ENCODE measurements at regions not wholly inside any gene's neighbourhood (a gene's known extent, or its start where the extent isn't known, plus 50 kb on each side); places are given as distances from the start of the nearest gene placed in this dataset.

DNA sequence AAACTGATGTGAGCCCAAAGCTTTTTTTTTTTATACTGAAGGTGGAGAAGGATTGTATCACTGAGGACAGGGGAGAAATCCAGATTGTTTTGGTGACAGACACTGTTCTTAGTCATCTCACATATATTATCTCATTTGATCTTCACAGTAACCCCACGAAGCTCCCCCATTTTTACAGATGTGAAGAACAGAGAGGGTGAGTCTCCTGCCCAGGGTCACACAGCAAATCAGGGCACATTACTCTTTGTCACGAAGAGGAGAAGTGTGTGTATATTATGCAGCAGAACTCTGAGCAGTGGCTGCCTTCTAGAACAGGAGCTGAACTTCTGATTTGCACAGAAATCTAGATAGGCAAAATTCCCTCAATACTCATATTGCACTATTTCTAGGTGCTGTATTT, 504.3 kb downstream of the XYLT1 start:
- Histone ChIP-seq H3K4me3 (no peak overlapping the region), H3K79me2 (ENCODE audit: insufficient read depth) (no peaks in the 10 kb centered on the region), H3K36me3 (ENCODE audit: low read depth) (no peaks in the 10 kb centered on the region), H4K20me1 (ENCODE audit: insufficient read depth) (no peaks in the 10 kb centered on the region), H3K27me3 (replicated peaks; ENCODE audit: insufficient read depth) (no peaks in the 10 kb centered on the region), H3K9me3 (ENCODE audit: low read depth) (no peaks in the 10 kb centered on the region), H3K4me1 (ENCODE audit: insufficient read depth) (no peaks in the 10 kb centered on the region), H3K9ac (no peak overlapping the region), H3K9me2 (ENCODE audit: insufficient read depth) (no peaks in the 10 kb centered on the region), H2AFZ (no peak overlapping the region), H3K27ac (no peak overlapping the region), H3F3A (ENCODE audit: insufficient read depth) (no peaks in the 10 kb centered on the region), H3K4me2 (ENCODE audit: unreplicated experiment) (no peak overlapping the region)
- 3 to 6% methylated on average over 2 of the region's 2 CpGs for WGBS, 2 experiments (ENCODE audit: low coverage in 1 of 2, low lambda C conversion rate in 2 of 2, missing lambda C conversion rate in 2 of 2)
- TF ChIP-seq EZH2phosphoT487 (IDR thresholded peaks at IDR 0.05; ENCODE audit: insufficient read depth, low read depth) = no peak
- no peak for TF ChIP-seq EZH2 (IDR thresholded peaks at IDR 0.05; ENCODE audit: insufficient read depth, poor library complexity, severe bottlenecking)
- DNase-seq = no peak
- in situ Hi-C loops (cut with MboI) = no loop called here

DNA sequence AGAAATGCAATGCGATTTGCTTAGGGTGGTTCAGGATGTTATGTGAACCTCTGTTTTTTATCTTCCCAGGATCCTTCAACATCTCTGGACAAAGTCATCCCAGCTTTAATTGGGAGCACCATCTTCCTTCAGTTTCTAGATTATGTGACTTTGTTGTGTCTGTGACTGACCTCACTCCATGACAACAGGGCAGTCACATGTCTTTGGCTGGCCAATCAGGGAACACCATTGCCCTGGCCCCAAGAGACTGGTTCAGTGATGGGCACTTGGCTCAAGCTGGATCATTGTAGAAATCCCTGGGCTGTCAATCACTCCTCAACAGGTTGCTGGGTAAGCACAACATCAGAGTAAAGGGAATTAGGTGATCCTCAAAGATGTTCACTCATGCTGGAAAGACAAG, 499.7 kb downstream of the XYLT1 start:
- Histone ChIP-seq H3K9me2 (ENCODE audit: insufficient read depth) (no peaks in the 10 kb centered on the region), H4K20me1 (ENCODE audit: insufficient read depth) (no peaks in the 10 kb centered on the region), H3K4me3 (no peak overlapping the region), H3K4me2 (ENCODE audit: unreplicated experiment) (no peak overlapping the region), H3K27ac (no peak overlapping the region), H3K9ac (no peak overlapping the region), H3K79me2 (ENCODE audit: insufficient read depth) (no peaks in the 10 kb centered on the region), H2AFZ (no peak overlapping the region), H3K4me1 (ENCODE audit: insufficient read depth) (no peaks in the 10 kb centered on the region), H3K36me3 (ENCODE audit: low read depth) (no peaks in the 10 kb centered on the region), H3K9me3 (ENCODE audit: low read depth) (no peaks in the 10 kb centered on the region), H3K27me3 (replicated peaks; ENCODE audit: insufficient read depth) (no peaks in the 10 kb centered on the region), H3F3A (ENCODE audit: insufficient read depth) (no peaks in the 10 kb centered on the region)
- no peak for DNase-seq
- WGBS, 2 experiments (ENCODE audit: low coverage in 1 of 2, low lambda C conversion rate in 2 of 2, missing lambda C conversion rate in 2 of 2) = 67 to 79% methylated on average over 1 of the region's 1 CpG
- in situ Hi-C loops (cut with MboI) = no loop called here
- TF ChIP-seq EZH2 (IDR thresholded peaks at IDR 0.05; ENCODE audit: insufficient read depth, poor library complexity, severe bottlenecking) (no peak), EZH2phosphoT487 (IDR thresholded peaks at IDR 0.05; ENCODE audit: insufficient read depth, low read depth) (no peak)

DNA sequence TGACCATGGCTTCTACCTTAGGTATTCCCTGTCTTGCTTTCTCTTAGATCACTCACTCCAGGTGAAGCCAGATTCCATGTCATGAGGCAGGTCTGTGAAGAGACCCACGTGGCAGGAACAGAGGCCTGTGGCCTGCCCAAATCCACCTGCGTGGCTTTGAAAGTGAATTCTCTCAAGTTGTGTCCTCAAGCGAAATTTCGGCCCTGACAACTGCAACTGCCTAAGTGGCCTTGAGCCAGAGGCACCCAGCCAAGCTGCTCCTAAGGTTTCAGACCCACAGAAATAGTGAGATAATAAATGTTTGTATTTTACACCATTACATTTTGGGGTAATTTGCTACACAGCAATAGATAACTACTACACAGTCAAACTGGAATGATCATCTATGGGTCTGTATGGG, 497.9 kb downstream of the XYLT1 start:
- no peak overlapping the region for H3K4me3 ChIP-seq
- H3K9ac ChIP-seq = no peak overlapping the region
- H3K9me2 ChIP-seq (ENCODE audit: insufficient read depth) = no peaks in the 10 kb centered on the region
- no peak for DNase-seq
- H3K79me2 ChIP-seq (ENCODE audit: insufficient read depth) = no peaks in the 10 kb centered on the region
- TF ChIP-seq EZH2 (IDR thresholded peaks at IDR 0.05; ENCODE audit: insufficient read depth, poor library complexity, severe bottlenecking) (no peak), EZH2phosphoT487 (IDR thresholded peaks at IDR 0.05; ENCODE audit: insufficient read depth, low read depth) (no peak)
- no peaks in the 10 kb centered on the region for H3K36me3 ChIP-seq (ENCODE audit: low read depth)
- H3K27ac ChIP-seq = no peak overlapping the region
- no peaks in the 10 kb centered on the region for H3F3A ChIP-seq (ENCODE audit: insufficient read depth)
- 32 to 36% methylated on average over 4 of the region's 4 CpGs for WGBS, 2 experiments (ENCODE audit: low coverage in 1 of 2, low lambda C conversion rate in 2 of 2, missing lambda C conversion rate in 2 of 2)
- in situ Hi-C loops (cut with MboI) = no loop called here
- H4K20me1 ChIP-seq (ENCODE audit: insufficient read depth) = no peaks in the 10 kb centered on the region
- H3K4me2 ChIP-seq (ENCODE audit: unreplicated experiment) = no peak overlapping the region
- H3K4me1 ChIP-seq (ENCODE audit: insufficient read depth) = no peaks in the 10 kb centered on the region
- H2AFZ ChIP-seq = no peak overlapping the region
- H3K9me3 ChIP-seq (ENCODE audit: low read depth) = no peaks in the 10 kb centered on the region
- no peaks in the 10 kb centered on the region for H3K27me3 ChIP-seq (replicated peaks; ENCODE audit: insufficient read depth)

DNA sequence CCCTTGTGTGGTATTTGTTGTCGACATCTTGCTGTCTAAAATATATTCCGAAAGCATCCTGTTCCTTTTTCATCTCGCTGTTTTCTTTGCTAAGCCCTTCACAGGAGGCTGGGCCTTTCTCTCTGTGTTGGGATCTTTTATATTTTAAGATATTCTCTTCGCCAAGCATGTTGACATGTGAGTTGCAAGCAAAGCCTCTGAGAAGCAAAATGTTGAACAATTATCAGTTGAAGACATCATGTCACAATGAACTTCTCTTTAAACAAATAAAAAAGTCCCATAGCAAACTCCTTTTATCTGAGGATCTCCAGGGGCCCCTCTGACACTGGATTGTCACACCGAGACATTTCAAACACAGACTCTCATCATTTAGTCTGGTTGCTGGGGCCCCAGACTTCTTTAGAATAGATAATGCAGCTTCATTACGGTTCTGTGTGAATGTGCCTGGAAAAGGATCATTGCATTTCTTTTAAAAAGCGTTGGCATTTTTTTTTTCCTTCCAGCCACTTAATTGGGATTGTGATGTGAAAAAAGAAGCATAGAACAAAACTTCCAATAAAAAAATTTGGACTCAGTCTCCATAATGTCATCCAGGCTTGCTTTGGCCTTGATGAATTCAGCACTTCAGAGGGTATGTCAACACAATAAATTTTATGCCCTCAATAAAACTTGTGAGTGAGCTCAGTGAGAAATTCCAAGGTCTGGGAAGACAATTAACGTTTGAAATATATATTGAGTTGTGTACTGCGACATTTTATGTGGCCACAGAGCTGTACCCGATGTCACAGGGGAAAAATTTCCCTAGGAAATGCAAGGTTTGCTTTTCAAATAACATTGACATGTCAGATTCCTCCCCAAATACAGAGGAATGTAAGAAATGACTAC, 496.8 kb downstream of the XYLT1 start:
- Histone ChIP-seq H3K27me3 (replicated peaks; ENCODE audit: insufficient read depth) (no peaks in the 10 kb centered on the region), H4K20me1 (ENCODE audit: insufficient read depth) (no peaks in the 10 kb centered on the region), H3K27ac (no peak overlapping the region), H3K79me2 (ENCODE audit: insufficient read depth) (no peaks in the 10 kb centered on the region), H3F3A (ENCODE audit: insufficient read depth) (no peaks in the 10 kb centered on the region), H3K9me3 (ENCODE audit: low read depth) (no peaks in the 10 kb centered on the region), H3K4me1 (ENCODE audit: insufficient read depth) (no peaks in the 10 kb centered on the region), H3K36me3 (ENCODE audit: low read depth) (no peaks in the 10 kb centered on the region), H3K9ac (no peak overlapping the region), H2AFZ (no peak overlapping the region), H3K9me2 (ENCODE audit: insufficient read depth) (no peaks in the 10 kb centered on the region), H3K4me2 (ENCODE audit: unreplicated experiment) (no peak overlapping the region), H3K4me3 (no peak overlapping the region)
- WGBS, 2 experiments (ENCODE audit: low coverage in 1 of 2, low lambda C conversion rate in 2 of 2, missing lambda C conversion rate in 2 of 2) = 18 to 23% methylated on average over 10 of the region's 10 CpGs
- DNase-seq = no peak
- in situ Hi-C loops (cut with MboI) = no loop called here
- TF ChIP-seq EZH2phosphoT487 (IDR thresholded peaks at IDR 0.05; ENCODE audit: insufficient read depth, low read depth) (no peak), EZH2 (IDR thresholded peaks at IDR 0.05; ENCODE audit: insufficient read depth, poor library complexity, severe bottlenecking) (no peak)
